GM23248 (cell line): ENCODE measurements at regions not wholly inside any gene's neighbourhood (a gene's known extent, or its start where the extent isn't known, plus 50 kb on each side); places are given as distances from the start of the nearest gene placed in this dataset.

ENCODE experiments used
- EZH2 ChIP-seq: fragments of 200-600 bp; sonication (generic); IDR thresholded peaks from 2 replicates; pipeline ENCODE4 v1.6.1; 2018; ENCODE audit warnings: antibody characterized with exemption, mild to moderate bottlenecking; ENCODE audit not compliant: insufficient read depth, poor library complexity, severe bottlenecking
- EZH2phosphoT487 ChIP-seq: fragments of 200-600 bp; sonication (generic); IDR thresholded peaks from 2 replicates; pipeline ENCODE4 v1.6.1; 2018; ENCODE audit warnings: antibody characterized with exemption, moderate library complexity, mild to moderate bottlenecking, low read depth; ENCODE audit not compliant: insufficient read depth

- TF ChIP-seq EZH2 (no peak), EZH2phosphoT487 (no peak)
Measured at GRCh38 chr6:144581812-144582537, 296.8 kb downstream of the UTRN start.
